ENCODE measurements at regions not wholly inside any gene's neighbourhood (a gene's known extent, or its start where the extent isn't known, plus 50 kb on each side); places are given as distances from the start of the nearest gene placed in this dataset.

GRCh38 chr2:47636176-47636575 is 65.4 kb upstream of the KCNK12 start:
- no peaks in the 10 kb centered on the region for H3K9me3 ChIP-seq
- no peak overlapping the region for H3K4me3 ChIP-seq
- TF ChIP-seq POLR2AphosphoS5 (IDR thresholded peaks at IDR 0.05) (no peak), CTCF (IDR thresholded peaks at IDR 0.05) (no peak), EP300 (IDR thresholded peaks at IDR 0.05) (no peak), POLR2A (IDR thresholded peaks at IDR 0.05) (no peak)
- ATAC-seq: no peak
- 78% methylated on average over 4 of the region's 4 CpGs; no CpG with 5 or more reads in 1 of the 2 donors for WGBS, 2 donors (ENCODE audit: low coverage in 1 of 2)
- H3K27ac ChIP-seq: peak overlapping the region in 2 of 4 donors; percentile 37 to 46
- no peaks in the 10 kb centered on the region for H3K36me3 ChIP-seq
- no peaks in the 10 kb centered on the region for H3K27me3 ChIP-seq
- peaks cover 0 to 24% (median 3%) of the 10 kb centered on the region in 3 donors for H3K4me1 ChIP-seq

GRCh38 chr2:47632754-47633153 is 62.0 kb upstream of the KCNK12 start:
- no peak for ATAC-seq
- peaks cover 0 to 31% (median 3%) of the 10 kb centered on the region in 3 donors for H3K4me1 ChIP-seq
- WGBS, 2 donors (ENCODE audit: low coverage in 1 of 2): 80 to 90% methylated on average over 1 to 3 of the region's 3 CpGs
- no peak overlapping the region for H3K27ac ChIP-seq
- no peaks in the 10 kb centered on the region for H3K27me3 ChIP-seq
- no peak overlapping the region for H3K4me3 ChIP-seq
- H3K9me3 ChIP-seq: no peaks in the 10 kb centered on the region
- no peaks in the 10 kb centered on the region for H3K36me3 ChIP-seq
- TF ChIP-seq POLR2A (IDR thresholded peaks at IDR 0.05) (no peak), EP300 (IDR thresholded peaks at IDR 0.05) (no peak), CTCF (IDR thresholded peaks at IDR 0.05) (no peak), POLR2AphosphoS5 (IDR thresholded peaks at IDR 0.05) (no peak)

- TF ChIP-seq POLR2AphosphoS5 (IDR thresholded peaks at IDR 0.05): no peak
- TF ChIP-seq CTCF (IDR thresholded peaks at IDR 0.05): no peak
- TF ChIP-seq POLR2A (IDR thresholded peaks at IDR 0.05): no peak
- ATAC-seq: peak; percentile 63
- Histone ChIP-seq H3K27ac (no peak overlapping the region), H3K9me3 (no peaks in the 10 kb centered on the region), H3K36me3 (no peaks in the 10 kb centered on the region), H3K4me3 (no peak overlapping the region), H3K27me3 (no peaks in the 10 kb centered on the region), H3K4me1 (peaks cover 0 to 26% (median under 1%) of the 10 kb centered on the region in 3 donors)
- WGBS, 2 donors (ENCODE audit: low coverage in 1 of 2): 55 to 63% methylated on average over 4 to 11 of the region's 12 CpGs
These were observed 61.1 kb upstream of the KCNK12 start for GRCh38 chr2:47631792-47632398.

GRCh38 chr2:47631306-47631705 is 60.5 kb upstream of the KCNK12 start:
- H3K9me3 ChIP-seq: no peaks in the 10 kb centered on the region
- WGBS, 2 donors (ENCODE audit: low coverage in 1 of 2): 100% methylated on average over 6 of the region's 6 CpGs; no CpG with 5 or more reads in 1 of the 2 donors
- H3K4me3 ChIP-seq: no peak overlapping the region
- ATAC-seq: no peak
- peaks cover 0 to 20% (median 0%) of the 10 kb centered on the region in 3 donors for H3K4me1 ChIP-seq
- TF ChIP-seq CTCF (IDR thresholded peaks at IDR 0.05) (no peak), POLR2AphosphoS5 (IDR thresholded peaks at IDR 0.05) (no peak), EP300 (IDR thresholded peaks at IDR 0.05) (no peak), POLR2A (IDR thresholded peaks at IDR 0.05) (no peak)
- no peaks in the 10 kb centered on the region for H3K36me3 ChIP-seq
- no peak overlapping the region for H3K27ac ChIP-seq
- H3K27me3 ChIP-seq: no peaks in the 10 kb centered on the region
